ENCODE measurements at regions not wholly inside any gene's neighbourhood (a gene's known extent, or its start where the extent isn't known, plus 50 kb on each side); places are given as distances from the start of the nearest gene placed in this dataset.

DNA sequence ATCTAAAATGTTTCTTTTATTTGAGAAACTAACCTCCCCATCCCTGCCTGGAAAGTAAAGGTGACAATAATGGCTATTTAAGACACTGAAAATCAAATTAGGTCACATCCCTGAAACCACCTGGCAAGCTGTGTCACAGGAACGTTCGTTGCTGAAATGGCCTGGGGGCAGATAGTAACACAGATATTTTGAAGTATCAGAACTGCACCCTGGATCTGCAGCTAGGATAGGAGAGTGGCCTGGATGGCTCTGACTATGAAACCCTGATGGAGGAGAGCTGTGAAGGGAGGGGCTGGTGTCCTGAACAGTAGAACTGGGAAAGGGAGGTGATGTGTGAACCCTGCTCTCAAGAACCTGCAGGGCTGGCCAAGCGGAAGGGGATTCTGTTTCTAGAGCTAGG, 648.3 kb upstream of the CFAP20DC start:
- Histone ChIP-seq H3K4me3 (ENCODE audit: low read length) (no peak overlapping the region), H3K9me3 (replicated peaks; ENCODE audit: low read length) (no peaks in the 10 kb centered on the region), H3K27me3 (ENCODE audit: control insufficient read depth, insufficient read depth, low read length) (no peaks in the 10 kb centered on the region)

DNA sequence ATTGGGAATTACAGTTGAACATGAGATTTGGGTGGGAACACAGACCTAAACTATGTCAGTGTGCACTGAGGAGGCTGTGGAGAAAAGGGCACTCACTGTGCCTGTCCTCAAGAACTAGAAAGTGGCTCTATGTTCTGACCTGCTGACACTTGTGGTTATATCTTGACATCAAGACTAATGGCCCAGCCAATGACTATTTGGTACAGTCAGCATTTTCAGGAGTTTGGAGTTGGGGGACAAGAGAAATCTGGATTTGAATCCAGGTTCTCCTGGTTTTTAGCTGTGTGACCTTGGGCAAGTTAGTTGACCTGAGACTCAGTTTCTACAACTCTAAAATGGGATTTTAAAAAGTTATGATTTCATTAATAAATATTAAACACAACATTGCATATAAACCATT, 647.0 kb upstream of the CFAP20DC start:
- H3K4me2 ChIP-seq (ENCODE audit: low read length), result no peak overlapping the region
- no peaks in the 10 kb centered on the region for H3K4me1 ChIP-seq (ENCODE audit: control insufficient read depth, insufficient read depth, low read length)
- H3K27me3 ChIP-seq (ENCODE audit: control insufficient read depth, insufficient read depth, low read length), result no peaks in the 10 kb centered on the region
- H3K36me3 ChIP-seq (ENCODE audit: insufficient read depth, low read length), result no peaks in the 10 kb centered on the region
- H3K4me3 ChIP-seq (ENCODE audit: low read length), result no peak overlapping the region
- H3K9me3 ChIP-seq (replicated peaks; ENCODE audit: low read length), result no peaks in the 10 kb centered on the region
- no peak overlapping the region for H3K9ac ChIP-seq (ENCODE audit: low read depth, low read length)

More for the DNA sequence above, 648.3 kb upstream of the CFAP20DC start:
- Histone ChIP-seq H3K4me1 (ENCODE audit: control insufficient read depth, insufficient read depth, low read length) (no peaks in the 10 kb centered on the region), H3K36me3 (ENCODE audit: insufficient read depth, low read length) (no peaks in the 10 kb centered on the region), H3K4me2 (ENCODE audit: low read length) (no peak overlapping the region), H3K9ac (ENCODE audit: low read depth, low read length) (no peak overlapping the region)

DNA sequence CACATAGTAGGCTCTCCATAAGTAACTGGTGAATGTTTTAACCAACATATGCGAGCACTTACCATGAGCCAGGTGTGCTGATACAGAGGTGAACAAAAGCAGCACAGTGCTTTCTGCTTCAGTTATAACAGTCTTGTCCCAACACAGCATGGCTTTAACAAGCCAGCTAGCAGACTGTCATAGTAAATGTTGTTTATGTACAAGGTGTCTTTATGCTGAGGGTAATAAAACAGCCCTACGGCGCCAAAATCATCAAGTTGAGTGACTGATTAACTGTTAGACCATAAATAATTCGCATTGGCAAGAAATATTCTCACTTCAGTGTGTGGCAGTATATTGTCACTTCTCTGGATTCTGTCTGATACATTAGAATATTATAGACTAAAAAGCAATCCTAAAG, 646.0 kb upstream of the CFAP20DC start:
- Histone ChIP-seq H3K4me1 (ENCODE audit: control insufficient read depth, insufficient read depth, low read length) (no peaks in the 10 kb centered on the region), H3K27me3 (ENCODE audit: control insufficient read depth, insufficient read depth, low read length) (no peaks in the 10 kb centered on the region), H3K9me3 (replicated peaks; ENCODE audit: low read length) (no peaks in the 10 kb centered on the region), H3K4me2 (ENCODE audit: low read length) (no peak overlapping the region), H3K4me3 (ENCODE audit: low read length) (no peak overlapping the region), H3K9ac (ENCODE audit: low read depth, low read length) (no peak overlapping the region), H3K36me3 (ENCODE audit: insufficient read depth, low read length) (no peaks in the 10 kb centered on the region)

DNA sequence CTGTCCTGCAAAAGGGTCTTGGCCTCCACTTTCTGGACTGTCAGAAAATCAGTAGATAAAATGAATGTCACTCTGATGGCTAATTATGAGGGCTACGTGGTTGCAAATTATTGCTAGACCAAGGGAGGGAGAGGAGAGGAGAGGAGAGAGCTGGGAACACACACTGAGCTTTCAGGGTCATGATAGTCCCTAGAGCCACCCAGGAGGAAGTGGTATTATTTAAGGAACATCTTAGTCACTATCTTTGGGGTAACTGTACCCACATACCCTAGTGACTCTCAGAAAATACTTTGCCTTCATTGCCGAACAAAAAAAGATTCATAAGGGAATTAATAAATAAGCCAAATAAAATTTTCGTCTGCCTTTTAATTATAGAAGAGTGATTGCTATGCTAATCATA, 642.3 kb upstream of the CFAP20DC start:
- H3K27me3 ChIP-seq (ENCODE audit: control insufficient read depth, insufficient read depth, low read length), result no peaks in the 10 kb centered on the region
- H3K4me1 ChIP-seq (ENCODE audit: control insufficient read depth, insufficient read depth, low read length), result no peaks in the 10 kb centered on the region
- no peaks in the 10 kb centered on the region for H3K9me3 ChIP-seq (replicated peaks; ENCODE audit: low read length)
- no peak overlapping the region for H3K9ac ChIP-seq (ENCODE audit: low read depth, low read length)
- no peak overlapping the region for H3K4me2 ChIP-seq (ENCODE audit: low read length)
- no peaks in the 10 kb centered on the region for H3K36me3 ChIP-seq (ENCODE audit: insufficient read depth, low read length)
- no peak overlapping the region for H3K4me3 ChIP-seq (ENCODE audit: low read length)

DNA sequence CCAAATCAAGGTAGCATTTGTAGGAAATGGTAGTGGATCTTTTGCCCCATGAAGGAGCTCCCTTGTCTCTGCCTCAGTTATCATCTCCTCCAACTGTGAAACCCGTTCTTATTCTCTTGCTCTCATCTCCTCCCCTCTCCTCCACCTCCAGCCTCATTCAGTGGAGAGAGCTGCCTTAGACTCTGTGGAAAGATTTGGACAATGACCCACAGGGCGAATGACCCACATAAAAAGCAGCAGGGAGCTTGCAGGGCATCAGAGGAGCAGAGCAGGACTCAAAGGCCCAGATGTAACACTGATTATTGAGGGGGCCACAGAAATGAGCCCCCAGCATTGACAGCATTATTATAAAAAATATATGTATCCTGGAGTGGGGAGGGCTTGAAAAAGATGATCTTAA, 641.1 kb upstream of the CFAP20DC start:
- Histone ChIP-seq H3K27me3 (ENCODE audit: control insufficient read depth, insufficient read depth, low read length) (no peaks in the 10 kb centered on the region), H3K4me3 (ENCODE audit: low read length) (no peak overlapping the region), H3K4me1 (ENCODE audit: control insufficient read depth, insufficient read depth, low read length) (no peaks in the 10 kb centered on the region), H3K9me3 (replicated peaks; ENCODE audit: low read length) (no peaks in the 10 kb centered on the region), H3K4me2 (ENCODE audit: low read length) (no peak overlapping the region), H3K9ac (ENCODE audit: low read depth, low read length) (no peak overlapping the region), H3K36me3 (ENCODE audit: insufficient read depth, low read length) (no peaks in the 10 kb centered on the region)

DNA sequence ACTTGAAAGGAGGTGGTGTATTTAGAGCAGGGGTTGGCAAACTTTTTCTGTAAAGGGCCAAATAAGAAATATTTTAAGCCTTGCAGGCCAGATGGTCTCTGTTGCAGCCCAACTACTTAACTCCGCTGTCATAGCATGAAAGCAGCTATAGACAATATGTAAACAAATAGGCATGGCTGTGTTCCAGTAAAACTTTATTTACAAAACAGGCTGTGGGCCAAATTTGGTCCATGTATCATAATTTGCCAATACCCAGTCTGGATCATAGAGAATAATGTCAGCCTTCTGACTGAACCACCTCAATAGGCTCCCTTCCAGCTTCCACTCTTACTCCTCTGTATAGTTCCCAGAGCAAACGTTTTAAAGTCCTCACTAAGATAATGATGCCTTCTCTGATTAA, 638.8 kb upstream of the CFAP20DC start:
- Histone ChIP-seq H3K4me3 (ENCODE audit: low read length) (no peak overlapping the region), H3K27me3 (ENCODE audit: control insufficient read depth, insufficient read depth, low read length) (no peaks in the 10 kb centered on the region), H3K9me3 (replicated peaks; ENCODE audit: low read length) (no peaks in the 10 kb centered on the region), H3K36me3 (ENCODE audit: insufficient read depth, low read length) (no peaks in the 10 kb centered on the region), H3K9ac (ENCODE audit: low read depth, low read length) (no peak overlapping the region), H3K4me2 (ENCODE audit: low read length) (no peak overlapping the region), H3K4me1 (ENCODE audit: control insufficient read depth, insufficient read depth, low read length) (no peaks in the 10 kb centered on the region)

DNA sequence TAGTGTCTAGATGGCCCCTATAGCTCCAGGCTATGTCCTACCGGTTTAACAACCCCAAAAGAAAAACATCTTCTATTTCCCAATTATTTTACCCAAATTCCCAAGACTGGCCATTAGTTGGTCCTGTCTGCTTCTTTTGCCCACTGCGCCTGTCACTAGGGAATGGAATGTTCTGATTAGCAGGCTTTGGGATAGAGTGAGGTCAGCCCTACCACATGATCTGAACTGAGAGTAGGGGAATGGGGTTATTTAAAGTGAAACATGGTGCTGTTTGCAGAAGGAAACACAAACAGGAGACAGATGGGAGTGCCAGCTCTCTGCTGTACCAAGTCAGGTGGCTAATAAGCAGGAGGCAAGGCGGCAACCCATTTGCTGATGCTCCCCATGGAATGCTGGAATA, 635.6 kb upstream of the CFAP20DC start:
- H3K4me2 ChIP-seq (ENCODE audit: low read length), result no peak overlapping the region
- no peak overlapping the region for H3K9ac ChIP-seq (ENCODE audit: low read depth, low read length)
- H3K4me3 ChIP-seq (ENCODE audit: low read length), result no peak overlapping the region
- peaks cover 3% of the 10 kb centered on the region for H3K27me3 ChIP-seq (ENCODE audit: control insufficient read depth, insufficient read depth, low read length)
- H3K36me3 ChIP-seq (ENCODE audit: insufficient read depth, low read length), result no peaks in the 10 kb centered on the region
- no peaks in the 10 kb centered on the region for H3K4me1 ChIP-seq (ENCODE audit: control insufficient read depth, insufficient read depth, low read length)
- H3K9me3 ChIP-seq (replicated peaks; ENCODE audit: low read length), result no peaks in the 10 kb centered on the region

DNA sequence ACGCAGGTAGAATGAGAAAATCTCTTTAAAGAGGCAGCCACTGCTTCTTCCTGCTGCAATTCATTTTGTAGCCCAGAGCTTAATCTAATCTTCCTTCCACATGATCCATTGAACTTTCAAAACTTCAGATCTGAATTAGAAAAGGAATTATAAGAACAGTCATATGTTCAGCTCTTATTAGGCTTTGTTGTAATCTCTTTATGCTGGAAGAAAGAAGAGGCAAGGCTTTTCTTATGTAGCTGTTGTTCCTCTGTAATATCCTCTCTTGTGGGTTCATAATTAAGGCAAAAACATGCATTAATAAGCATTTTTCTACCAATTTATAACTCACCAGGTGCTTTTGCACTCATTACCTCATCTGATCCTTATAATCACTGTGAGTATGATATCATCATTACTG, 634.9 kb upstream of the CFAP20DC start:
- Histone ChIP-seq H3K9me3 (replicated peaks; ENCODE audit: low read length) (no peaks in the 10 kb centered on the region), H3K4me1 (ENCODE audit: control insufficient read depth, insufficient read depth, low read length) (no peaks in the 10 kb centered on the region), H3K9ac (ENCODE audit: low read depth, low read length) (no peak overlapping the region), H3K27me3 (ENCODE audit: control insufficient read depth, insufficient read depth, low read length) (peaks cover 3% of the 10 kb centered on the region), H3K4me2 (ENCODE audit: low read length) (no peak overlapping the region), H3K36me3 (ENCODE audit: insufficient read depth, low read length) (no peaks in the 10 kb centered on the region), H3K4me3 (ENCODE audit: low read length) (no peak overlapping the region)

DNA sequence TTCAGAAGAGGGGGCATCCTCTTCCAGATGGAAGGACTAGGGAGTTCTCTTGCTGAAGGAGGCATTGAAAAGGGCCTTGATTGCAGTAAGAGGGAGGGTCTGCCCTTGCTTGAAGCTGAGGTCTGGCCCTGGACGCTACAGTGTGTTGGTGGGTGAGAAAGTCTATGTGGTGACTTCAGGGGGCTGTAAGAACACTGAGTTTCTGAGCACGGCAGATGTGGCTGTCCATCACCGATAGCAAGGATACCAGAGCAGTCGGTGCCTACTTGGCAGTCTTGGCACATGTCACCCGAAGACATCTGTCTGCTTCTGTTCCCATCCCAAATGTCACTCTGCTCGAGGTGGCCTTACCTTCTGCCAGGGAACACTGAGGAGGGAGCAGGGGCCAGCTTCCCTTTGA, 631.1 kb upstream of the CFAP20DC start:
- no peak overlapping the region for H3K4me2 ChIP-seq (ENCODE audit: low read length)
- H3K9me3 ChIP-seq (replicated peaks; ENCODE audit: low read length), result no peaks in the 10 kb centered on the region
- no peaks in the 10 kb centered on the region for H3K4me1 ChIP-seq (ENCODE audit: control insufficient read depth, insufficient read depth, low read length)
- peaks cover 3% of the 10 kb centered on the region for H3K27me3 ChIP-seq (ENCODE audit: control insufficient read depth, insufficient read depth, low read length)
- no peak overlapping the region for H3K4me3 ChIP-seq (ENCODE audit: low read length)
- H3K9ac ChIP-seq (ENCODE audit: low read depth, low read length), result no peak overlapping the region
- H3K36me3 ChIP-seq (ENCODE audit: insufficient read depth, low read length), result no peaks in the 10 kb centered on the region

DNA sequence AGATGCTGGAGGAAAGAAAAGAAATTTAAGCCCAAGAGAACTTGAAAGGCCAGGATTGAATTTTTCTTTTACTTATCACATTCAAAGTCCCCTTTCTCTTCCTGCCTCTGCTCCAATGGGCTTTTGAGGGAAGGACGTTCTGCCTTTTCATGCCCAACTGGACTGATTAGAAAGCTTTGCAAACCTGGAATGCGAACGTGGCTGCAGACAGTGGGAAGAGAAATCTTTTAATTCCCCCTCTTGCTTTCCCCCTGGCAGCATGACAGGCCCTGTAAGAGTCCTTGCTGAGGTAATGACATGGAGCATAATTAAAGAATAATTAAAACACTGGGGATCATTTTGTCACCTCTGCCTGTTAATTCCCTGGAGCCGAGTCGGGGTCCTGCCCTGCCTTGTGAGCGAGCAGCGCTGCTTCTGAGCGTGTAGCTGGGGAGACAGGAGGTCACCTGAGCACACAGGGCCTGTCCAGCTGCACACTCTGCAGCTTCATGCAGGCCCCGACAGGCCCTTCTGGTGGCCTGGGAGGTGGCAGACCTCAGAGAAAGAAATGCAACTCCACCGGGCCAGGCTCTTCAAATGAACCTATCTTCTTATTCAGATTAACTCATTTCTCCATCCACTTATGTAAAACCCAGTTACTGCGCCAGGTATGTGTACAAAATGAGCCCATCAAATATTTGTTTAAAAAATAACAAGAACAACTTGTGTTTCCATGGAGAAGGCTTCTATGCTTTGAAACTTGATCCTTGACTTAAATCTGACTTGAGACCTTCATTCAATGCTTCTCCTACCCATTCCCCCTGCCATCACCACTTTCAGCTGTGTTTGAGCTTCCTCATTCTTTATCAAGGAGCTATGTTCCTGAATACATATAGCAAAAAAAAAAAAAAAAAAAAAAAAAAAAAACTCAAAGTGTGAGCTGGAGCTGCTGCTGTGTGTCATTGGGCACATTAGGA, 628.2 kb upstream of the CFAP20DC start:
- Histone ChIP-seq H3K9ac (ENCODE audit: low read depth, low read length) (no peak overlapping the region), H3K27me3 (ENCODE audit: control insufficient read depth, insufficient read depth, low read length) (peaks cover 3% of the 10 kb centered on the region), H3K4me3 (ENCODE audit: low read length) (no peak overlapping the region), H3K36me3 (ENCODE audit: insufficient read depth, low read length) (no peaks in the 10 kb centered on the region), H3K9me3 (replicated peaks; ENCODE audit: low read length) (no peaks in the 10 kb centered on the region), H3K4me2 (ENCODE audit: low read length) (no peak overlapping the region), H3K4me1 (ENCODE audit: control insufficient read depth, insufficient read depth, low read length) (no peaks in the 10 kb centered on the region)

DNA sequence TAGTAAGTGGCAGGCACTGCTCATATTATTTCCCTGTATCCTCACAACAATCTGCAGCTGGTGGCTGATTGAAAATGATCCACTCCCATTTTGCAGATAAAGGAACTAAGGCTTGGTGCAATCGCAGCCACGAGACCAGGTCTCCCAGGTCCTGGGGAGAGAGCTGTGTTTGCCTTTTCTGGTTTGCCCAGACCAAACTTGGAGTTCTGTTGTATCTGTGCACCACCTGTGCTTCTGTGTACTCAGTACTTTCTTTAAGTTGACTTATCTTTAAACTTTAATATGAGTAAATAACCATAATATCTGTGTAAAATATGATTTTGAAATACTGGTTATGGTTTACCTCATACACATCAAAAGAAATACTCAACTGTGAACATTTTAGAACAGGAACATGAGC, 625.7 kb upstream of the CFAP20DC start:
- H3K36me3 ChIP-seq (ENCODE audit: insufficient read depth, low read length), result no peaks in the 10 kb centered on the region

More for the DNA sequence above, 625.7 kb upstream of the CFAP20DC start:
- Histone ChIP-seq H3K4me1 (ENCODE audit: control insufficient read depth, insufficient read depth, low read length) (no peaks in the 10 kb centered on the region), H3K9ac (ENCODE audit: low read depth, low read length) (no peak overlapping the region), H3K9me3 (replicated peaks; ENCODE audit: low read length) (no peaks in the 10 kb centered on the region), H3K4me2 (ENCODE audit: low read length) (no peak overlapping the region), H3K27me3 (ENCODE audit: control insufficient read depth, insufficient read depth, low read length) (no peaks in the 10 kb centered on the region), H3K4me3 (ENCODE audit: low read length) (no peak overlapping the region)
